ENCODE measurements at regions not wholly inside any gene's neighbourhood (a gene's known extent, or its start where the extent isn't known, plus 50 kb on each side); places are given as distances from the start of the nearest gene placed in this dataset.

DNA sequence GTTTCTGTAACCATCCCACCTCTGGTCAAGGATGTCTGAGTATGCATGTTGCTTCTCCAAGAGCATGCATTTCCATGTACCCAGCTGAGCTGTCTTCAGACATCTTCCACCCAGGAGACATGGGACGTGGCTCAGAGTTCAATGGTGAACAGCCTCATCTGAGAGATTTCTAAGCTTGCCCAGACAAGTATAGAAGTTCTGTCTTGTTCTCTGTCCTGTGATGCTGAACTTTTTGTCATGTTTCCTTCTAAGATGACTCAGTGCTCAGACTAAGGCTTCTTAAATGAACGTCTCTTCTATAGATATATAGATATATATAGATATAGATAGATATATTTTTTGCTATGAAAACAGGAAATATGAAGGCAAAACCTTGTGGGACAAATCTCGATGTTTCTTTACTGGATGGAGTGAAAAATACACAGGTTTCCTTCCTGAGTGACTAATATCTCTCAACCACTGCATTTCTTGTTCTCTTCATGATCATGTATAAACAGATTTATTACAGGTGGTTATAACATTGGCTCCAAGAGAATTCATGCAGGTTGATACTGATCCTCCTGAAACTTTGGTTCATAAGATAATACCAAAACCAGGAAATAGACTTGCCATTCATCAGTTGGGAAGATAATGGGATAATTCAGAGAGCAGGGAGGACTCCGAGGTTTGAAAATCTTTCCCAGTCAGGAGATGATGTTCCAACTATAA lies 168.2 kb downstream of the ZNF518B start:
- in situ Hi-C loops (cut with HindIII; ENCODE audit: low sequenced_read_pairs) = no loop called here
- DNase-seq (ENCODE audit: low read depth, low spot score) = no peak
- no peak overlapping the region for H3K4me3 ChIP-seq (ENCODE audit: low read depth, low read length)
- TF ChIP-seq CTCF (IDR thresholded peaks at IDR 0.05; ENCODE audit: low read depth, low read length) = no peak

DNA sequence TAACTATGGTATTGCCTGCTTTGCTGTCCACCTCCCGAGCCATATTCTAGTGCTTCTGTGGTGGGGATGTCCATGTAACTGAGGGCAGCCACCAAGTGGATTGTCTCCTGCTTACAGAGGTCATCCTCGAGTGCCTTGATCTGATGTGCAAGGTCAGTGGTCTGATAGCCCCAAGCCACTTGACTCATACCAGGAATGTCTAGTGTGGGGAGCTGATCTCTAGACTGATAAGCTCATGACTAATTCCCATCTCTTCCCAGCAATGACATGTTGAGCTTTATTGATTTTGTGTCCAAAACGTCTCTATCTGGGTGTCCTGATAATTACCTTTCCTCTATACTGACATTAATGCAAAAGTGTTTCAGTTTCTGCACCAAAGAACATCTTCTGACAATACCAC lies 168.4 kb upstream of the WDR1 start:
- no peak for DNase-seq (ENCODE audit: low read depth, low spot score)
- TF ChIP-seq CTCF (IDR thresholded peaks at IDR 0.05; ENCODE audit: low read depth, low read length) = no peak
- H3K4me3 ChIP-seq (ENCODE audit: low read depth, low read length) = no peak overlapping the region
- in situ Hi-C loops (cut with HindIII; ENCODE audit: low sequenced_read_pairs) = no loop called here

- in situ Hi-C loops (cut with HindIII; ENCODE audit: low sequenced_read_pairs) = no loop called here
- no peak overlapping the region for H3K4me3 ChIP-seq (ENCODE audit: low read depth, low read length)
- no peak for TF ChIP-seq CTCF (IDR thresholded peaks at IDR 0.05; ENCODE audit: low read depth, low read length)
- no peak for DNase-seq (ENCODE audit: low read depth, low spot score)
These were observed 167.2 kb upstream of the WDR1 start for GRCh38 chr4:10283761-10284160.

- no peak for TF ChIP-seq CTCF (IDR thresholded peaks at IDR 0.05; ENCODE audit: low read depth, low read length)
These were observed 165.4 kb upstream of the WDR1 start for GRCh38 chr4:10281996-10282395.

GRCh38 chr4:10279261-10279660 lies 162.7 kb upstream of the WDR1 start:
- no peak for TF ChIP-seq CTCF (IDR thresholded peaks at IDR 0.05; ENCODE audit: low read depth, low read length)
- no peak for DNase-seq (ENCODE audit: low read depth, low spot score)
- H3K4me3 ChIP-seq (ENCODE audit: low read depth, low read length) = no peak overlapping the region
- in situ Hi-C loops (cut with HindIII; ENCODE audit: low sequenced_read_pairs) = no loop called here

More at GRCh38 chr4:10281996-10282395, 165.4 kb upstream of the WDR1 start:
- in situ Hi-C loops (cut with HindIII; ENCODE audit: low sequenced_read_pairs) = no loop called here
- no peak overlapping the region for H3K4me3 ChIP-seq (ENCODE audit: low read depth, low read length)
- no peak for DNase-seq (ENCODE audit: low read depth, low spot score)

GRCh38 chr4:10278071-10278470 lies 161.5 kb upstream of the WDR1 start:
- no peak for TF ChIP-seq CTCF (IDR thresholded peaks at IDR 0.05; ENCODE audit: low read depth, low read length)
- in situ Hi-C loops (cut with HindIII; ENCODE audit: low sequenced_read_pairs) = no loop called here
- no peak overlapping the region for H3K4me3 ChIP-seq (ENCODE audit: low read depth, low read length)
- DNase-seq (ENCODE audit: low read depth, low spot score) = no peak

Measured in astrocyte of the spinal cord (primary cell).